PC-9 (cell line): ENCODE measurements at regions not wholly inside any gene's neighbourhood (a gene's known extent, or its start where the extent isn't known, plus 50 kb on each side); places are given as distances from the start of the nearest gene placed in this dataset.
"Not testable (repeated sequence)": the region's sequence is repeated elsewhere in the genome, so short reads cannot be mapped to it uniquely, and the experiment has no call there.

ENCODE experiments used
- BruUV-seq: library from RNA; stranded (reverse); fragments of 400-500 nt; replicated peaks from 2 replicates; lab custom pipeline; 2021; lab: Mats Ljungman, UMichigan
- CTCF ChIA-PET: fragments of 300-600 bp; sonication (Branson Sonifier 250); formaldehyde crosslinking; loops from one replicate; lab custom pipeline; 2022; ENCODE audit warnings: antibody characterized with exemption; lab: Charles Lee
- POLR2A ChIA-PET: fragments of 300-600 bp; sonication (Branson Sonifier 250); formaldehyde crosslinking; loops from one replicate; lab custom pipeline; 2022; ENCODE audit warnings: antibody characterized with exemption; ENCODE audit not compliant: unreplicated experiment; lab: Charles Lee
- DNase-seq, 2 experiments: peaks; one replicate each; pipeline versions ENCODE4 v3.0.0 to v3.0.0-alpha.2; 2015 to 2022; ENCODE audit warnings: mixed read lengths in 1 of 2
- H2AFZ ChIP-seq: fragments of 200-600 bp; sonication (generic); 2 replicates; pipeline ENCODE4 v1.8.1; 2017; ENCODE audit warnings: antibody characterized with exemption
- H3F3A ChIP-seq: fragments of 200-600 bp; sonication (generic); 2 replicates; pipeline ENCODE4 v1.8.1; 2017; ENCODE audit warnings: antibody characterized with exemption, mild to moderate bottlenecking, low read depth; ENCODE audit not compliant: insufficient read depth
- H3K27ac ChIP-seq: fragments of 200-600 bp; sonication (generic); 2 replicates; pipeline ENCODE4 v1.6.1; 2016; ENCODE audit warnings: mixed run types
- H3K27me3 ChIP-seq: fragments of 200-600 bp; sonication (generic); 2 replicates; pipeline ENCODE4 v1.6.1; 2016; ENCODE audit warnings: low read depth, mixed run types; ENCODE audit not compliant: insufficient read depth
- H3K36me3 ChIP-seq: fragments of 200-600 bp; sonication (generic); 2 replicates; pipeline ENCODE4 v1.6.1; 2016; ENCODE audit warnings: low read depth, mixed run types
- H3K4me1 ChIP-seq: fragments of 200-600 bp; sonication (generic); replicated peaks from 2 replicates; pipeline ENCODE4 v1.6.1; 2016; ENCODE audit warnings: mixed run types; ENCODE audit not compliant: insufficient read depth
- H3K4me2 ChIP-seq: fragments of 200-600 bp; sonication (generic); 2 replicates; pipeline ENCODE4 v1.6.1; 2017; ENCODE audit warnings: mixed run types
- H3K4me3 ChIP-seq: fragments of 200-600 bp; sonication (generic); 2 replicates; pipeline ENCODE4 v1.6.1; 2016; ENCODE audit warnings: mixed run types
- H3K79me2 ChIP-seq: fragments of 200-600 bp; sonication (generic); 2 replicates; pipeline ENCODE4 v1.6.1; 2017; ENCODE audit warnings: low read depth, mixed run types
- H3K9me2 ChIP-seq: fragments of 200-600 bp; sonication (generic); 2 replicates; pipeline ENCODE4 v1.8.1; 2017; ENCODE audit warnings: mild to moderate bottlenecking; ENCODE audit not compliant: insufficient read depth
- H3K9me3 ChIP-seq: fragments of 200-600 bp; sonication (generic); 2 replicates; pipeline ENCODE4 v1.8.1; 2016; ENCODE audit warnings: low read depth; ENCODE audit not compliant: insufficient read depth
- H4K20me1 ChIP-seq: fragments of 200-600 bp; sonication (generic); 2 replicates; pipeline ENCODE4 v1.8.1; 2017; ENCODE audit not compliant: insufficient read depth
- EZH2 ChIP-seq: fragments of 200-600 bp; sonication (generic); IDR thresholded peaks from 2 replicates; pipeline ENCODE4 v1.8.0; 2017; ENCODE audit warnings: antibody characterized with exemption, low read depth
- intact Hi-C: fragments of 100-400 bp; cut with micrococcal nuclease; formaldehyde crosslinking; loops from one replicate; pipeline ENCODE4 v1.10.0; 2022; ENCODE audit not compliant: unreplicated experiment
- TF ChIP-seq, protein P1 (sequence below): fragments of 200-600 bp; sonication (generic); conservative IDR thresholded peaks from 2 replicates; pipeline ENCODE4 v1.6.1; 2017; ENCODE audit warnings: mixed run types, antibody characterized with exemption, mild to moderate bottlenecking, moderate library complexity

DNA sequence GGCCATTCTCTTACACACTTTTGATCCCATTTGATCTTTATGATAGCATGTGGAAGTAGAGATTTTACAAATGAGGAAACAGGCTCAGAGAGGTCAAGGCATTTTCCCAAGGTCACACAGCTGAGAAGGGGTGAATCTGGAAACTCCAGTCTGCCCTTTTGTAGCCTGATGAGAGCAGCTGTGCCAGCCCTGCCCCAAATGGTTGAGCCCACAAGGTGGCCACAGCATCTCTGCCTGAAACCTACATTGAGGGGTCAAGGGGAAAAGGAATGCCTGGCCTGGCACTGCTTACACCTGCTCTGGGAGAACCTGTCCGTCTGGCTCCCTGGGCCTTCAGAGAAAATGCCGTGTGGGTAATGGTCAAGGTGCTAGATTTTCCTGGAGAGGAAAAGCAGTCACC, 200.2 kb upstream of the LINGO1 start:
- Histone ChIP-seq H3K27ac (no peak overlapping the region), H2AFZ (no peak overlapping the region), H3K79me2 (no peaks in the 10 kb centered on the region), H3K36me3 (no peaks in the 10 kb centered on the region), H3F3A (no peaks in the 10 kb centered on the region), H3K9me3 (no peaks in the 10 kb centered on the region), H3K4me3 (no peak overlapping the region), H3K27me3 (peaks cover 27% of the 10 kb centered on the region), H4K20me1 (no peaks in the 10 kb centered on the region), H3K9me2 (no peaks in the 10 kb centered on the region), H3K4me2 (no peak overlapping the region), H3K4me1 (no peaks in the 10 kb centered on the region)
- peak in 1 of 2 experiments; percentile 57 for DNase-seq
- TF ChIP-seq, protein P1, sequence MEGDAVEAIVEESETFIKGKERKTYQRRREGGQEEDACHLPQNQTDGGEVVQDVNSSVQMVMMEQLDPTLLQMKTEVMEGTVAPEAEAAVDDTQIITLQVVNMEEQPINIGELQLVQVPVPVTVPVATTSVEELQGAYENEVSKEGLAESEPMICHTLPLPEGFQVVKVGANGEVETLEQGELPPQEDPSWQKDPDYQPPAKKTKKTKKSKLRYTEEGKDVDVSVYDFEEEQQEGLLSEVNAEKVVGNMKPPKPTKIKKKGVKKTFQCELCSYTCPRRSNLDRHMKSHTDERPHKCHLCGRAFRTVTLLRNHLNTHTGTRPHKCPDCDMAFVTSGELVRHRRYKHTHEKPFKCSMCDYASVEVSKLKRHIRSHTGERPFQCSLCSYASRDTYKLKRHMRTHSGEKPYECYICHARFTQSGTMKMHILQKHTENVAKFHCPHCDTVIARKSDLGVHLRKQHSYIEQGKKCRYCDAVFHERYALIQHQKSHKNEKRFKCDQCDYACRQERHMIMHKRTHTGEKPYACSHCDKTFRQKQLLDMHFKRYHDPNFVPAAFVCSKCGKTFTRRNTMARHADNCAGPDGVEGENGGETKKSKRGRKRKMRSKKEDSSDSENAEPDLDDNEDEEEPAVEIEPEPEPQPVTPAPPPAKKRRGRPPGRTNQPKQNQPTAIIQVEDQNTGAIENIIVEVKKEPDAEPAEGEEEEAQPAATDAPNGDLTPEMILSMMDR, result no peak
- TF ChIP-seq EZH2, result no peak
- no TSS peak for BruUV-seq
- ChIA-PET POLR2A (no interaction called here), CTCF (no interaction called here)
- intact Hi-C loops, result no loop called here

DNA sequence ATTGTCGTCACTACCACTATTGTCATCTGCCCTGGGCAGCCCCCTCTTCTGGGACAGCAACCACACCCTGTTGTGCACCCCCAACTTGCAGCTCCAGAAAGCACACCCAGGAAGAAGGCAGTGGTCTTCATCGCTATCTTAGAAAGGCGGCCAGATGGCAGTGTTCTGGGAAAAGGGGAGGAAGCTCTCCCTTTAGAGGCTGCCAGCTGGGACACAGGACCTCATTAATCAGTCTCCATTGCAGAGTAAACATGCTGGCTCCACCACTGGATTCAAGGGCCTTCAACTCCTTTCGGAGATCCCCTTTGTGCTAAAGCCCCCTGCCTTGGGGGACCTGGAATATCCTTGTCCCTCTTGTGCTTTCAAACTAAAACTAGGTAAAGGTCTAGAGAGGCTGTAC, 199.3 kb upstream of the LINGO1 start:
- ChIA-PET CTCF (interaction anchor here (0.6 kb wide), 1 partner anchor 731 kb away, joined by 11 read pairs; no protein-coding TSS in a partner anchor), POLR2A (no interaction called here)

DNA sequence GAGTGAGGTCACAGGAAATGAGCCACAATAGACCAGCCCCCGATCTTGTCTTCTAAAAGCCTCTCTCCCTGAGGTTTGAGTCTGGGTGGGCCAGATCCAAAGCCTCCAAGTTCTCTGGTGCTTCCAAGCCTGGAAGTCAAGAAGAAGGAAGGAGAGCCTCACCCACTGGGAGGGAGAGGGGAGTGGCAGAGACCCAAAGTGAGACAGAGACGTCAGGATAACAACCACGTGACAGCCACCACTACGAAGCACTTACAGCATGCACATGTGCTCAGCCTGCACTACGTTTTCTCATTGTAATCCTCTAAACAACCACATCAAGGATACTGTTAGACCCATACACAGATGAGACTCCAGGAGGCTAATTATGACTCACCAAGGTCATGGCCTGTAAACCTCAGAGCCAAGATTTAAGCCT, 197.3 kb upstream of the LINGO1 start:
- Histone ChIP-seq H3K27ac (no peak overlapping the region), H3K9me2 (no peaks in the 10 kb centered on the region), H3K9me3 (no peaks in the 10 kb centered on the region), H3K27me3 (peaks cover 14% of the 10 kb centered on the region), H3K4me1 (no peaks in the 10 kb centered on the region), H3F3A (no peaks in the 10 kb centered on the region), H2AFZ (no peak overlapping the region), H3K4me2 (no peak overlapping the region), H3K79me2 (no peaks in the 10 kb centered on the region), H3K36me3 (no peaks in the 10 kb centered on the region), H3K4me3 (no peak overlapping the region), H4K20me1 (no peaks in the 10 kb centered on the region)
- TF ChIP-seq EZH2, result no peak
- TF ChIP-seq, protein P1, result no peak
- POLR2A ChIA-PET, result no interaction called here
- intact Hi-C loops, result no loop called here
- DNase-seq, result no peak
- CTCF ChIA-PET, result no interaction called here
- no TSS peak for BruUV-seq

More for the DNA sequence above, 199.3 kb upstream of the LINGO1 start:
- H2AFZ ChIP-seq, result no peak overlapping the region
- H3K27ac ChIP-seq, result no peak overlapping the region
- H3K4me3 ChIP-seq, result no peak overlapping the region
- H3K27me3 ChIP-seq, result peaks cover 20% of the 10 kb centered on the region
- no TSS peak for BruUV-seq
- H3K9me3 ChIP-seq, result no peaks in the 10 kb centered on the region
- no peak for DNase-seq
- H3K4me1 ChIP-seq, result no peaks in the 10 kb centered on the region
- TF ChIP-seq, protein P1, result no peak
- no peak for TF ChIP-seq EZH2
- H3K4me2 ChIP-seq, result no peak overlapping the region
- H3K36me3 ChIP-seq, result no peaks in the 10 kb centered on the region
- no peaks in the 10 kb centered on the region for H3K9me2 ChIP-seq
- no peaks in the 10 kb centered on the region for H3F3A ChIP-seq
- no peaks in the 10 kb centered on the region for H4K20me1 ChIP-seq
- no peaks in the 10 kb centered on the region for H3K79me2 ChIP-seq
- intact Hi-C loops, result no loop called here

DNA sequence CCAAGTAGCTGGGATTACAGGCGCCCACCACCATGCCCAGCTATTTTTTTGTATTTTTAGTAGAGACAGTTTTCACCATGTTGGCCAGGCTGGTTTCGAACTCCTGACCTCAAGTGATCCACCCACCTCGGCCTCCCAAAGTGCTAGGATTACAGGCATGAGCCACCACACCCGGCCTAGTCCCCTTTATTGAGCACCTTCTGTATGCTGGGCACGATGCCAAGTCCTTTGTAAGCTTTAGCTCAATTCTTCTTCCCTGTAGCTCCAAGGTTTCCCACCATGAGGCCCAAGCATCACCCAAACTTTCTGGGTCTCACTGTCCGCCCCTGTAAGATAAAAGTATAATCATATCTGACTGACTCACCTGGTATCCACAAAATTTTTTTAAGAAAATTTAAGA, 196.6 kb upstream of the LINGO1 start:
- H3K79me2 ChIP-seq, CTCF ChIA-PET, H3K4me3 ChIP-seq, POLR2A ChIA-PET, H3K9me2 ChIP-seq, H4K20me1 ChIP-seq, DNase-seq, H3K4me1 ChIP-seq, H2AFZ ChIP-seq, H3K36me3 ChIP-seq, H3K4me2 ChIP-seq, intact Hi-C loops, H3K27ac ChIP-seq, H3K9me3 ChIP-seq, H3F3A ChIP-seq, BruUV-seq: not testable (repeated sequence)
- peaks cover 18% of the 10 kb centered on the region for H3K27me3 ChIP-seq
